ENCODE measurements at regions not wholly inside any gene's neighbourhood (a gene's known extent, or its start where the extent isn't known, plus 50 kb on each side); places are given as distances from the start of the nearest gene placed in this dataset.

GRCh38 chr10:129288999-129289584 lies 177.9 kb upstream of the MGMT start:
- dilution Hi-C loops (cut with MboI; ENCODE audit: extremely low pct_ligation_motif_present, low sequenced_read_pairs) (no loop called here), intact Hi-C loops (cut with micrococcal nuclease) (no loop called here)
- Histone ChIP-seq H3K36me3 (ENCODE audit: control insufficient read depth in 2 of 2, extremely low read depth in 1 of 2, insufficient read depth in 2 of 2, low read length in 2 of 2) (no peaks in the 10 kb centered on the region), H3K79me2 (ENCODE audit: control insufficient read depth, insufficient read depth, low read length) (no peaks in the 10 kb centered on the region), H3K9me1 (replicated peaks; ENCODE audit: control insufficient read depth, extremely low read depth, insufficient read depth, low read length) (no peaks in the 10 kb centered on the region), H3K4me3 (replicated peaks in 1 of 3; ENCODE audit: insufficient read depth in 1 of 3, low read depth in 1 of 3, low read length in 3 of 3) (no peak overlapping the region), H3K27ac (ENCODE audit: insufficient read depth, low read depth, low read length) (no peak overlapping the region), H2AFZ (ENCODE audit: low read depth, low read length) (no peak overlapping the region), H3K27me3 (ENCODE audit: control insufficient read depth in 2 of 2, insufficient read depth in 2 of 2, low read length in 2 of 2) (no peaks in the 10 kb centered on the region), H3K4me2 (ENCODE audit: insufficient read depth, low read length) (no peak overlapping the region), H3K9me3 (replicated peaks; ENCODE audit: control insufficient read depth, insufficient read depth, low read length) (no peaks in the 10 kb centered on the region), H3K9ac (replicated peaks; ENCODE audit: extremely low read depth, insufficient read depth, low read length) (no peak overlapping the region), H3K4me1 (ENCODE audit: control insufficient read depth, extremely low read depth, insufficient read depth, low read length) (no peaks in the 10 kb centered on the region), H4K20me1 (replicated peaks; ENCODE audit: control insufficient read depth, extremely low read depth, insufficient read depth, low read length) (no peaks in the 10 kb centered on the region)
- TF ChIP-seq POLR2A (IDR thresholded peaks at IDR 0.05; ENCODE audit: low read depth, low read length): no peak
- TF ChIP-seq JUN (IDR thresholded peaks at IDR 0.05; ENCODE audit: borderline replicate concordance, insufficient read depth, insufficient read length, low read depth): no peak
- no peak for TF ChIP-seq EZH2 (IDR thresholded peaks at IDR 0.05; ENCODE audit: borderline replicate concordance, low read depth, low read length, severe bottlenecking)
- no peak for TF ChIP-seq FOS (IDR thresholded peaks at IDR 0.05; ENCODE audit: borderline replicate concordance, insufficient read depth, low read length)
- no peak for TF ChIP-seq MYC (IDR thresholded peaks at IDR 0.05; ENCODE audit: low read depth, low read length)
- no peak for TF ChIP-seq MAX (IDR thresholded peaks at IDR 0.05; ENCODE audit: insufficient read depth, insufficient read length)
- TF ChIP-seq POLR2AphosphoS5 (IDR thresholded peaks at IDR 0.05; ENCODE audit: insufficient read depth, low read depth, low read length): no peak
- TF ChIP-seq, protein P1, sequence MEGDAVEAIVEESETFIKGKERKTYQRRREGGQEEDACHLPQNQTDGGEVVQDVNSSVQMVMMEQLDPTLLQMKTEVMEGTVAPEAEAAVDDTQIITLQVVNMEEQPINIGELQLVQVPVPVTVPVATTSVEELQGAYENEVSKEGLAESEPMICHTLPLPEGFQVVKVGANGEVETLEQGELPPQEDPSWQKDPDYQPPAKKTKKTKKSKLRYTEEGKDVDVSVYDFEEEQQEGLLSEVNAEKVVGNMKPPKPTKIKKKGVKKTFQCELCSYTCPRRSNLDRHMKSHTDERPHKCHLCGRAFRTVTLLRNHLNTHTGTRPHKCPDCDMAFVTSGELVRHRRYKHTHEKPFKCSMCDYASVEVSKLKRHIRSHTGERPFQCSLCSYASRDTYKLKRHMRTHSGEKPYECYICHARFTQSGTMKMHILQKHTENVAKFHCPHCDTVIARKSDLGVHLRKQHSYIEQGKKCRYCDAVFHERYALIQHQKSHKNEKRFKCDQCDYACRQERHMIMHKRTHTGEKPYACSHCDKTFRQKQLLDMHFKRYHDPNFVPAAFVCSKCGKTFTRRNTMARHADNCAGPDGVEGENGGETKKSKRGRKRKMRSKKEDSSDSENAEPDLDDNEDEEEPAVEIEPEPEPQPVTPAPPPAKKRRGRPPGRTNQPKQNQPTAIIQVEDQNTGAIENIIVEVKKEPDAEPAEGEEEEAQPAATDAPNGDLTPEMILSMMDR (IDR thresholded peaks at IDR 0.05; ENCODE audit: extremely low read depth in 1 of 2, insufficient read depth in 1 of 2, low read depth in 1 of 2, low read length in 2 of 2): no peak
- TF ChIP-seq GATA2 (IDR thresholded peaks at IDR 0.05; ENCODE audit: insufficient read depth, insufficient read length, low read depth, low read length): no peak
- FAIRE-seq (no peak), DNase-seq (ENCODE audit: low read depth, low spot score) (no peak)
- ChIA-PET POLR2A (no interaction called here), CTCF (interaction anchor here (0.6 to 0.7 kb wide), 2 partner anchors 24 to 54 kb away, joined by 3 read pairs; no protein-coding TSS in a partner anchor)
- no TSS peak for BruUV-seq (replicated peaks)
